Gastroesophageal sphincter (tissue), 3 donors: ENCODE measurements at regions not wholly inside any gene's neighbourhood (a gene's known extent, or its start where the extent isn't known, plus 50 kb on each side); places are given as distances from the start of the nearest gene placed in this dataset.

Experiments used
- EP300 ChIP-seq: sonication (generic); formaldehyde crosslinking; IDR thresholded peaks from one replicate; pipeline ENCODE4 v1.6.1; 2017; ENCODE audit warnings: antibody characterized with exemption, mild to moderate bottlenecking
- POLR2A ChIP-seq, 2 donors: fragments of 450-650 bp; IDR thresholded peaks; one replicate each; pipeline ENCODE4 v1.6.1; 2017; ENCODE audit warnings: antibody characterized with exemption in 2 of 2, mild to moderate bottlenecking in 2 of 2, moderate library complexity in 1 of 2
- POLR2AphosphoS5 ChIP-seq: sonication (generic); formaldehyde crosslinking; IDR thresholded peaks from one replicate; pipeline ENCODE4 v1.6.1; 2017; ENCODE audit warnings: antibody characterized with exemption
- TF ChIP-seq, protein P1 (sequence below), 4 experiments: fragments of 200-600 bp in 2 of 4; fragments of 450-650 bp in 2 of 4; sonication (generic) in 1 of 4; IDR thresholded peaks; one replicate each; pipeline ENCODE4 v1.5.1; 2017 to 2019; ENCODE audit warnings: antibody characterized with exemption in 4 of 4, mild to moderate bottlenecking in 2 of 4, moderate library complexity in 2 of 4

DNA sequence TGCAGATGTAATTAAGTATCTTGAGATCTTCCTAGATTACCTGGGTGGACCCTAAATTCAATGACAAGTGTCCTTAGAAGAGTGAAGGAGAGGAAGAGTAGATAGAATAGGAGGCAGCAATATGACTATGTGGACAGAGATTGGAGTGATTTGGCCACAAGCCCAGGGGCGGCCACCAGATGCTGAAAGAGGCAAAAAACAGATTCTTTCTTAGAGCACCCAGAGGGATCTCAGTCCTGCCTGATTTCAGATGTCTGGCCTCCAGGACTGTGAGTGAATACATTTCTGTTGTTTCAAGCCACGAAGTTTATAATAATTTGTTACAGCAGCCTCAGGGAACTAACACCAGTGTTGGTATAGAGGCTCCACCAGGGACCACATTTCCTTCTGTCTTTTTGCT is 67.3 kb downstream of the DACT1 start:
- TF ChIP-seq POLR2AphosphoS5 (no peak), EP300 (no peak), POLR2A (IDR thresholded peaks at IDR 0.05) (no peak)
- TF ChIP-seq, protein P1, sequence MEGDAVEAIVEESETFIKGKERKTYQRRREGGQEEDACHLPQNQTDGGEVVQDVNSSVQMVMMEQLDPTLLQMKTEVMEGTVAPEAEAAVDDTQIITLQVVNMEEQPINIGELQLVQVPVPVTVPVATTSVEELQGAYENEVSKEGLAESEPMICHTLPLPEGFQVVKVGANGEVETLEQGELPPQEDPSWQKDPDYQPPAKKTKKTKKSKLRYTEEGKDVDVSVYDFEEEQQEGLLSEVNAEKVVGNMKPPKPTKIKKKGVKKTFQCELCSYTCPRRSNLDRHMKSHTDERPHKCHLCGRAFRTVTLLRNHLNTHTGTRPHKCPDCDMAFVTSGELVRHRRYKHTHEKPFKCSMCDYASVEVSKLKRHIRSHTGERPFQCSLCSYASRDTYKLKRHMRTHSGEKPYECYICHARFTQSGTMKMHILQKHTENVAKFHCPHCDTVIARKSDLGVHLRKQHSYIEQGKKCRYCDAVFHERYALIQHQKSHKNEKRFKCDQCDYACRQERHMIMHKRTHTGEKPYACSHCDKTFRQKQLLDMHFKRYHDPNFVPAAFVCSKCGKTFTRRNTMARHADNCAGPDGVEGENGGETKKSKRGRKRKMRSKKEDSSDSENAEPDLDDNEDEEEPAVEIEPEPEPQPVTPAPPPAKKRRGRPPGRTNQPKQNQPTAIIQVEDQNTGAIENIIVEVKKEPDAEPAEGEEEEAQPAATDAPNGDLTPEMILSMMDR (IDR thresholded peaks at IDR 0.05): no peak
